SKM-1 (cell line): ENCODE measurements at regions not wholly inside any gene's neighbourhood (a gene's known extent, or its start where the extent isn't known, plus 50 kb on each side); places are given as distances from the start of the nearest gene placed in this dataset.

Experiments
- DNase-seq: peaks from one replicate; lab custom pipeline; 2025; ENCODE audit not compliant: unreplicated experiment; lab: John Stamatoyannopoulos, UW

DNA sequence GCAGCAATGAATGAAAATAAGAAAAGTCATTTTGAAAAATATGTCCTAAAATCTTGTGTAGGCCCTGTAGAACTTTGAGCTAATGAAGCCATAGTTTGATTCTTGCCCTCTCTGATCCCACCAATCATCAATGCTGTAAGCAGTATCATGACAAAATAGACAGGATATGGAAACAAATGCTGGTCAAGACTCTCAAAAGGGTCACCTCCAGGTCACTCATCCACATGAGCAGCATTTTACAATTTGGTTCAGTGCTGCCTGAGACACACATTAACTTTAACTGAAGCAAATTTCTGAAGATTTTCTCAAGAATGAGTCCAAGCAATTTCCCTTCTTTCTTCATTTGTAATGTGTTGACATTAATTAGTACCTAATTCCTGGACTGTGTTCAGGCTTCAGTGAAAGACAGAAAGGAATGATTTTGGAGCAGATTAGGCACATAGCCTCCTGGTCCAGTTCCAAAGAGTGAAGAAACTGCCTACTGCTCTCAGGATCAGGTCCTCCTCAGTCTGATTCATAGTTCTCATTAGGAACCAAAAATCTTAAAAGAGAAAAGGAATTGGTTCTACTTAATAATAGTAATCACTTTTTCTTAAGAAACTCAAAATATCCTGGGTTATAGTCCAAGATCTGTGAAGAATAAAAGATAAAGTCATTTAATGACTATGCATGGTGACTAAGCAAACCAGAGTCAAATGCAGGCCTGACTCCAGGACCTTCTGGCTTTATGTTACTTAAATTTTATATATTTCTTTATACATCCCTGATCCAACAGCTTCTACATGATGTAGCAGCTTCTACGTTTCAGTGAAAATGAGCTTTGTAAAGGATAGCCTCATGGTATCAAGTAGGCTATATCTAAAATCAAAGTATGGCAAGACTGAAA, 192.1 kb upstream of the RGMB start:
- DNase-seq: no peak

- no peak for DNase-seq
Measured at GRCh38 chr5:98583586-98583985, 189.9 kb upstream of the RGMB start.

- DNase-seq: no peak
Measured at GRCh38 chr5:98585661-98586310, 187.7 kb upstream of the RGMB start.

GRCh38 chr5:98586581-98586980, 186.9 kb upstream of the RGMB start:
- no peak for DNase-seq

DNA sequence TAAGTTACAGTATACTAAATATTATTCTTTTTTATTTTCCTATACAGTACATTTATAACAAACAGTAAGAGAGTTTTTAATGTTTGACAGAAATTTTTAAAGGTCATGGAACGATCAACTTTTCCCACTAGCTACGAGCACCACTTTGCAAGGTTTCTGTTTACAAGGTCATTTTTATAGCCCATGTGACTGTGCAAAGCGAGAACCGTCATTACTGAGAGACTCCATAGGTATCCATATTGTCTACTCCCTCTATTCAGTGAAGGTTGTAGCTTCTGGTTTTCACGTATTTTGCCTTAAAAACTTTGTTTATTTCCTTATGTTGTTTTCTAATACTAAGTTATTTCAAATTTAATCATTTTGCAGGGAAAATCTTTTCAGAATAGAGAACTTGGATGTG, 186.3 kb upstream of the RGMB start:
- DNase-seq: no peak

- no peak for DNase-seq
Measured at GRCh38 chr5:98588215-98588614, 185.2 kb upstream of the RGMB start.

DNA sequence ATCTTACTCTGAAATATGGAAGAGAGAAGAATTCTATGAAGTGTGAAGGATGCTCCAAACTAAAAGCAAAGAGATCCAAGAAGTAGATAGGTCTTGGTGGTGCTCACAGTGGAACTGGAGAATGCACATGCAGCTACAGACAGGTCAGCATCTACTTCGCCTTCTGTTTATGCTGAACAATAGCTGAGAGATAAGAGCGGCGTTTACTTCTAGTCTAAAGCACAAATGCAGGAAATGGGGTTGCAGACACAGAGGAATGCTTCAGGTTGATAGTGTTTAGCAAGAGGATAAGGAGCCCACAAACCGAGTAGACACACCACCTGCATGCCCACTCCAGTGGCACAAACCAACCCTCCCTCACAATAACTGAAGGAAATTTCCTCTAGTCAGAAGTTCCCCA, 180.0 kb upstream of the RGMB start:
- DNase-seq: no peak

DNA sequence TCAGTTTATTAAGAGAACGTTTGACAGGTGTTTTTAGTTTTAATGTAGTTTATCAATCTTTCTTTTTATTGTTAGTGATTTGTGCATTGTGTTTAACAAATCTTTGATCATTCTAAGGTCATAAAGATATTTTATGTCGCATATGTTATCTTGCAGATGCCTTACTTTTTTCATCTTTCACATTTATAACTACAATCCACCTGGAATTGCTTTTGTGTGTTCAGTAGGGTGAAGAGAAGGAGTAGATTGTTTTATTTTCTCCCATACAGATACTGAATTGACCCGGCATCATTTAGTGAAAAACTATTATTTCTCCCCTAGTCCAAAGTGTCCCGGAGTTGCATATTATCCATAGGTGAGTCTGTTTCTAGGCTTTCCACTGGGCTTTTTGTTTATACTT, 179.4 kb upstream of the RGMB start:
- no peak for DNase-seq

GRCh38 chr5:98599016-98599415, 174.4 kb upstream of the RGMB start:
- no peak for DNase-seq

DNA sequence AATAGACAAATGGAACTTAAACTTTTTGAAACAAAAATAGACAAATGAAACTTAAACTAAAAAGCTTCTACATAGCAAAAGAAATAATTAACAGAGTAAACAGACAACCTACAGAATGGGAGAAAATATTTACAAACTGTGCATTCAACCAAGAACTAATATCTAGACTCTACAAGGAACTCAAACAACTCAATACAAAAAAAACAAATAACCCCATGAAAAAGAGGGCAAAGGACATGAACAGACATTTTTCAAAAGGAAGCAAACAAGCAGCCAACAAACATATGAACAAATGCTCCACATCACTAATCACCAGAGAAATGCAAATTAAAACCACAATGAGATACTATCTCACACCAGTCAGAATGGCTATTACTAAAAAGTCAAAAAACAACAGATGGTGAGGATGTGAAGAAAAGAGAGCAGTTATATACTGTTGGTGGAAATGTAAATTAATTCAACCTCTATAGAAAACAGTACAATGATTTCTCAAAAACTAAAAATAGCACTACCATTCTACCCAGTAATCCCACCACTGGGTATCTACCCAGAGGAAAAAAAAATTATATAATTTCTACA, 170.8 kb upstream of the RGMB start:
- DNase-seq: no peak

GRCh38 chr5:98603456-98603855, 170.0 kb upstream of the RGMB start:
- no peak for DNase-seq

GRCh38 chr5:98604301-98604700, 169.2 kb upstream of the RGMB start:
- no peak for DNase-seq

DNA sequence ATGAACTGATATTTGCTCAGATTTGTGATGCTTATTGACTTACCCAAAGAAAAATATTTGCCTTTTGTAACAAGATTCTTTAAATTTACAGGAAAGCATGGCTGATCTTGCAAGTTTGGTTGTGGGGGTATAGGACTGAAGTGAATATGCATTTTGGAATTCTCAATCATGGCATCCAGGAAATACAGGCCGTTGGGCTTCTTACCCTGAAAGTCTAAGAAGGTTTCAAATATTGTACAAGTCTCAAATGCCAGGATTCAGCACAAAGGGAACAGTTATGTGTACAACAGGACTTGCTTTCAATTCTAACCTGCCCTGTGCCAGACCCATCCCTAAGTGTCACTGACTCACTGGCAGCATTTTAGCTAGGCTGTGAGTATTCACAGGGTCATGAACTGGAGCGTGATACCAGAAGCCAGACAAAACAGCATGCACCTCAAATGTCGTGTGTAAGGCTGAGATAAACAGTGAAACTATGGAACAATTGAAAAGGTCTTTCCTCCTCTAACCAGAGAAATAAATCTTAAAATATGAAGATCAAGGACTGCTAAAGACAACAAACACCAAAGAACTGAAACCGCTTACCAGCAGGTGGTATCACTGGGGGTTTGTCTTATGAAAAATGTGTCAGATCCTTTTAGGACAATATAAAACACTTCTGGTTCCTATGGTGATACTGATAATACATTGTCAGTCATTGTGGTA, 168.6 kb upstream of the RGMB start:
- no peak for DNase-seq

GRCh38 chr5:98605426-98605825, 168.0 kb upstream of the RGMB start:
- no peak for DNase-seq

GRCh38 chr5:98606961-98607360, 166.5 kb upstream of the RGMB start:
- no peak for DNase-seq

GRCh38 chr5:98608052-98608451, 165.4 kb upstream of the RGMB start:
- no peak for DNase-seq

DNA sequence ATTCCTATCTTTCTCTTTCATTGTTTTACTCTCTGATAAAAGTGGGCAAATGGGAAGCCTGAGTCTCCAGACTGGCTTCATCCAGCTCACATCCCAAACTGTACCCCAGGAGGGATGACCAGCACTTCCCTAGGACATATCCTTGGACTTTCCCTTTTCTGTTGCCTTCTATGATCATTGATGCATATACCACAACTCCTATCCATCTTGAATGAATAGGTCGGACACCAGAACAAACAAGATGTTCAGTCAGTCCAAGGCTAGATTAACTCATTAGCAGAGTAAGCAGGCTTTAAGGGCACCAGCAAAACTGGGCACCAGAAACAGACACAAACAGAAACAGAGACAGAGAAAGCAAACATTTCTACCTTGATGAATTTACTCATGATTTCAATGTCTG, 159.1 kb upstream of the RGMB start:
- no peak for DNase-seq

- no peak for DNase-seq
Measured at GRCh38 chr5:98621821-98622220, 151.6 kb upstream of the RGMB start.

DNA sequence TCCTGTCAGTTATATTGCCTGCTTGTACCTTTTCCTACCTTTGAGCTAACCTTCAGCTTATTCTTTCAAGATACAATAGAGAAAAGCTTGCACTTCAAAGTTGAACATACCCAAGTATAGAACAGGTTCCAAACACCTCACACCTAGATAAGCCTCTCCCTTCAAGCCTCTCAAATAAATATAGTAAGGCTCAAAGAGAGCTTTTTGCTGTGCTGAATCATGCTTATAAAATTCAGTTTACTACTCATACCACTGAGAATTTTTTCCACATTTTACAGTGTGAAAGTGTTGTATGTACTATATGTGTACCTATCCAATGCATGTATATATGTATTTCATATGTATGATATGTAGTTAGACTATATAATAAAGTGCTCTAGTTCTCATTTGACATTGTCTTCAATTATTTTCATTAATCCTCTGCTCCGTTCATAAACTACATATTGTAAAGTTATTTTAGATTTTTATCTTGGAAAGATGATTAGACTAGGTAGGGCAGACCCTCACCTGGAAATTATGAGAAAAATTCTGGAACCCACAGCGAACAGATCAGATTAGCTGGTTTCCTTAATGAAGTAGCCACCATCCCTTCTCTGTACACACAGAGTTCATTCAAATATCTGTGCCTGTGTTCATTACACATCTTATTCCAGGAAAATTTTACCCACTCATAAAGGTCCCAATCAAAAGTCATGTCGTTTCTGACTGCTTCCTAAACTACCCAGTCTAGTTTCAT, 149.2 kb upstream of the RGMB start:
- DNase-seq: no peak

GRCh38 chr5:98627121-98627520, 146.3 kb upstream of the RGMB start:
- no peak for DNase-seq

GRCh38 chr5:98630621-98631020, 142.8 kb upstream of the RGMB start:
- no peak for DNase-seq
